PC-9 (cell line): ENCODE measurements at regions not wholly inside any gene's neighbourhood (a gene's known extent, or its start where the extent isn't known, plus 50 kb on each side); places are given as distances from the start of the nearest gene placed in this dataset.

Source experiments
- BruUV-seq: library from RNA; stranded (reverse); fragments of 400-500 nt; replicated peaks from 2 replicates; lab custom pipeline; 2021; lab: Mats Ljungman, UMichigan
- CTCF ChIA-PET: fragments of 300-600 bp; sonication (Branson Sonifier 250); formaldehyde crosslinking; loops from one replicate; lab custom pipeline; 2022; ENCODE audit warnings: antibody characterized with exemption; lab: Charles Lee
- POLR2A ChIA-PET: fragments of 300-600 bp; sonication (Branson Sonifier 250); formaldehyde crosslinking; loops from one replicate; lab custom pipeline; 2022; ENCODE audit warnings: antibody characterized with exemption; ENCODE audit not compliant: unreplicated experiment; lab: Charles Lee
- DNase-seq, 2 experiments: peaks; one replicate each; pipeline versions ENCODE4 v3.0.0 to v3.0.0-alpha.2; 2015 to 2022; ENCODE audit warnings: mixed read lengths in 1 of 2
- H2AFZ ChIP-seq: fragments of 200-600 bp; sonication (generic); 2 replicates; pipeline ENCODE4 v1.8.1; 2017; ENCODE audit warnings: antibody characterized with exemption
- H3F3A ChIP-seq: fragments of 200-600 bp; sonication (generic); 2 replicates; pipeline ENCODE4 v1.8.1; 2017; ENCODE audit warnings: antibody characterized with exemption, mild to moderate bottlenecking, low read depth; ENCODE audit not compliant: insufficient read depth
- H3K27ac ChIP-seq: fragments of 200-600 bp; sonication (generic); 2 replicates; pipeline ENCODE4 v1.6.1; 2016; ENCODE audit warnings: mixed run types
- H3K27me3 ChIP-seq: fragments of 200-600 bp; sonication (generic); 2 replicates; pipeline ENCODE4 v1.6.1; 2016; ENCODE audit warnings: low read depth, mixed run types; ENCODE audit not compliant: insufficient read depth
- H3K36me3 ChIP-seq: fragments of 200-600 bp; sonication (generic); 2 replicates; pipeline ENCODE4 v1.6.1; 2016; ENCODE audit warnings: low read depth, mixed run types
- H3K4me1 ChIP-seq: fragments of 200-600 bp; sonication (generic); replicated peaks from 2 replicates; pipeline ENCODE4 v1.6.1; 2016; ENCODE audit warnings: mixed run types; ENCODE audit not compliant: insufficient read depth
- H3K4me2 ChIP-seq: fragments of 200-600 bp; sonication (generic); 2 replicates; pipeline ENCODE4 v1.6.1; 2017; ENCODE audit warnings: mixed run types
- H3K4me3 ChIP-seq: fragments of 200-600 bp; sonication (generic); 2 replicates; pipeline ENCODE4 v1.6.1; 2016; ENCODE audit warnings: mixed run types
- H3K79me2 ChIP-seq: fragments of 200-600 bp; sonication (generic); 2 replicates; pipeline ENCODE4 v1.6.1; 2017; ENCODE audit warnings: low read depth, mixed run types
- H3K9me2 ChIP-seq: fragments of 200-600 bp; sonication (generic); 2 replicates; pipeline ENCODE4 v1.8.1; 2017; ENCODE audit warnings: mild to moderate bottlenecking; ENCODE audit not compliant: insufficient read depth
- H3K9me3 ChIP-seq: fragments of 200-600 bp; sonication (generic); 2 replicates; pipeline ENCODE4 v1.8.1; 2016; ENCODE audit warnings: low read depth; ENCODE audit not compliant: insufficient read depth
- H4K20me1 ChIP-seq: fragments of 200-600 bp; sonication (generic); 2 replicates; pipeline ENCODE4 v1.8.1; 2017; ENCODE audit not compliant: insufficient read depth
- EZH2 ChIP-seq: fragments of 200-600 bp; sonication (generic); IDR thresholded peaks from 2 replicates; pipeline ENCODE4 v1.8.0; 2017; ENCODE audit warnings: antibody characterized with exemption, low read depth
- intact Hi-C: fragments of 100-400 bp; cut with micrococcal nuclease; formaldehyde crosslinking; loops from one replicate; pipeline ENCODE4 v1.10.0; 2022; ENCODE audit not compliant: unreplicated experiment
- TF ChIP-seq, protein P1 (sequence below): fragments of 200-600 bp; sonication (generic); conservative IDR thresholded peaks from 2 replicates; pipeline ENCODE4 v1.6.1; 2017; ENCODE audit warnings: mixed run types, antibody characterized with exemption, mild to moderate bottlenecking, moderate library complexity

DNA sequence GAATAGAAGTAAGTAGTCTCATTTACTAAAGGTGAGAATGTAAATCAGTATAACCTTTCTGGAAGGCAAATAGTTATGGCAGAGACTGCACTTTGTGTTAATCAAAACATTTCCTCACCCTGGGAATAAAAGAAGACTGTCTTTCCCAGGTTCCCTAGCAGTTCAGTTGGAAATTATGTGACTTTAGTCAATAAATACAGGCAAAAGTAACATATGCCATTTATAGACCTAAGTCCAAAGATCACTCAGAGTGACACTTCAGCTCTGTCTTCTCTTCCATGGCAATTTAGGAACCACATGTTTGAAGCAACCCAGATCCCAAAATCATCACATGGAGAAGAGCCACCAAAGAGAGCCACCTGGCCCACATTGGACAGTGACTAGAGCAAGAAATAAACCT, 160.7 kb upstream of the SV2C start:
- BruUV-seq: no TSS peak
- no peak for TF ChIP-seq EZH2
- TF ChIP-seq, protein P1, sequence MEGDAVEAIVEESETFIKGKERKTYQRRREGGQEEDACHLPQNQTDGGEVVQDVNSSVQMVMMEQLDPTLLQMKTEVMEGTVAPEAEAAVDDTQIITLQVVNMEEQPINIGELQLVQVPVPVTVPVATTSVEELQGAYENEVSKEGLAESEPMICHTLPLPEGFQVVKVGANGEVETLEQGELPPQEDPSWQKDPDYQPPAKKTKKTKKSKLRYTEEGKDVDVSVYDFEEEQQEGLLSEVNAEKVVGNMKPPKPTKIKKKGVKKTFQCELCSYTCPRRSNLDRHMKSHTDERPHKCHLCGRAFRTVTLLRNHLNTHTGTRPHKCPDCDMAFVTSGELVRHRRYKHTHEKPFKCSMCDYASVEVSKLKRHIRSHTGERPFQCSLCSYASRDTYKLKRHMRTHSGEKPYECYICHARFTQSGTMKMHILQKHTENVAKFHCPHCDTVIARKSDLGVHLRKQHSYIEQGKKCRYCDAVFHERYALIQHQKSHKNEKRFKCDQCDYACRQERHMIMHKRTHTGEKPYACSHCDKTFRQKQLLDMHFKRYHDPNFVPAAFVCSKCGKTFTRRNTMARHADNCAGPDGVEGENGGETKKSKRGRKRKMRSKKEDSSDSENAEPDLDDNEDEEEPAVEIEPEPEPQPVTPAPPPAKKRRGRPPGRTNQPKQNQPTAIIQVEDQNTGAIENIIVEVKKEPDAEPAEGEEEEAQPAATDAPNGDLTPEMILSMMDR: no peak
- DNase-seq: no peak
- no peak overlapping the region for H3K4me2 ChIP-seq
- H2AFZ ChIP-seq: no peak overlapping the region
- H3K9me3 ChIP-seq: no peaks in the 10 kb centered on the region
- ChIA-PET CTCF (no interaction called here), POLR2A (interaction anchor here (0.7 kb wide), 1 partner anchor 70 kb away, joined by 4 read pairs; no protein-coding TSS in a partner anchor)
- no peaks in the 10 kb centered on the region for H3F3A ChIP-seq
- H3K36me3 ChIP-seq: no peaks in the 10 kb centered on the region
- no peaks in the 10 kb centered on the region for H3K4me1 ChIP-seq
- H4K20me1 ChIP-seq: no peaks in the 10 kb centered on the region
- H3K4me3 ChIP-seq: no peak overlapping the region
- H3K79me2 ChIP-seq: no peaks in the 10 kb centered on the region
- no peak overlapping the region for H3K27ac ChIP-seq
- H3K9me2 ChIP-seq: no peaks in the 10 kb centered on the region
- peaks cover 25% of the 10 kb centered on the region for H3K27me3 ChIP-seq
- intact Hi-C loops: no loop called here

DNA sequence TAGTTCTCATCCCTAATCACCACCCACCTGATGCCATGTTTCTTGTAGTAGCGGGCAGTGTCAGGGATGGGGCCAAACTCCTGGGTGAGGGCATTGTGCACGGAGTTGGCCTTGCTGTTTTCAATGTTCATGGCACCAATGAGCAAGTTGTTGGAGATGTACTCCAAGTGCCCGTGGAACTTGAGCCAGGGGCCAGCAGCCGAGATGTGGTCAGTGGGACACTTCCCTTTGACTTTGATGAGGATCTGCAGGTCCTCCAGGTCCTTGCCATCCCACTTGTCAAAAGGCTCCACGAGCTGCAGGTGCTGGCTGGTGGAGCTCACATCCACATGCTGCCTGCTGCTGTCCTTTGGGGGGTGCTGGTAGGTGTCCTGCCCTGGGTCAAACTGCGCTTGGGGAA, 162.2 kb upstream of the SV2C start:
- Histone ChIP-seq H3K9me2 (no peaks in the 10 kb centered on the region), H3K4me1 (no peaks in the 10 kb centered on the region), H3K36me3 (no peaks in the 10 kb centered on the region), H4K20me1 (no peaks in the 10 kb centered on the region), H3K79me2 (no peaks in the 10 kb centered on the region), H3K4me3 (no peak overlapping the region), H3K9me3 (no peaks in the 10 kb centered on the region), H3K27ac (no peak overlapping the region), H2AFZ (no peak overlapping the region), H3K4me2 (no peak overlapping the region), H3K27me3 (peaks cover 25% of the 10 kb centered on the region), H3F3A (no peaks in the 10 kb centered on the region)
- intact Hi-C loops: no loop called here
- no peak for DNase-seq
- ChIA-PET POLR2A (no interaction called here), CTCF (no interaction called here)
- TF ChIP-seq EZH2: no peak
- no TSS peak for BruUV-seq

DNA sequence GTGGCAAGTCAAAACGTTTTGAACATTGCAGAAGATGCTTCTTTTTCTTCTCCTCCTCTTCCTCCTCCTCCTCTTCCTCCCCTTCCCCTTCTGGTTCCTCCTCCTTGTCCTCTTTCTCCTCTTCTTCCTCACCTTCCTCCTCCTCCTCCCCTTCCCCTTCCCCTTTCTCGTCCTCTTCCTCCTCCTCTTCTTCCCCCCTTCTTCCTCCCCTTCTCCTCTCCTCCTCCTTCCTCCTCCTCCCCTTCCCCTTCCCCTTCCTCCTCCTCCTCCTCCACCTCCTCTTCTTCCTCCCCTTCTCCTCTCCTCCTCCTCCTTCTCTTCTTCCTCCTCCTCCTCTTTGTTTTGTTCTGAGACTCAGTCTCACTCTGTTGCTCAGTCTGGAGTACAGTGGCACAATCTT, 167.0 kb upstream of the SV2C start:
- H3K36me3 ChIP-seq: no peaks in the 10 kb centered on the region
- no peaks in the 10 kb centered on the region for H3K9me3 ChIP-seq
- H3K4me3 ChIP-seq: no peak overlapping the region
- no peak overlapping the region for H3K4me2 ChIP-seq
- H2AFZ ChIP-seq: no peak overlapping the region
- no peaks in the 10 kb centered on the region for H3K4me1 ChIP-seq
- H3K79me2 ChIP-seq: no peaks in the 10 kb centered on the region
- intact Hi-C loops: no loop called here
- H4K20me1 ChIP-seq: no peaks in the 10 kb centered on the region
- ChIA-PET POLR2A (no interaction called here), CTCF (no interaction called here)
- H3F3A ChIP-seq: no peaks in the 10 kb centered on the region
- H3K9me2 ChIP-seq: no peaks in the 10 kb centered on the region
- BruUV-seq: no TSS peak
- H3K27ac ChIP-seq: no peak overlapping the region
- no peak for DNase-seq
- H3K27me3 ChIP-seq: peaks cover 15% of the 10 kb centered on the region
- TF ChIP-seq, protein P1: no peak
- TF ChIP-seq EZH2: no peak

DNA sequence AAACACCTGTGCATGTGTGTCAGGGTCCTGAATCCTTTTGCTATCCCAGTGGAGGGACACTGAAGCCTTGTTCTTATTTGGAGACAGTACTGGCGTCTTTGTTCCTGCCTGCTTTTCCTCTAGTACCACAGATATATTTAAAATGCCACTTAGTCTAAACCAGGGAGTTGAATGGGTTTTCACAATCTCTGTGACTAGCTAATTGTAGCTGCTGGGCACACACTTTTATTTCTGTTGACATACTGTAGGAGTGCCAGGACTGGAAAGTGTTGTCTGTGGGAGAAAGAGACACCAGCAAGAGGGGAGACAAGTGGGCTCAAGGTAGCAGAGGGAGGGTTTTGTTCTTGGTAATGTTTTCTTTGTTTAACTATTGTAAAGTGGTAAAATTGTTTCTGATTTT, 174.0 kb upstream of the SV2C start:
- POLR2A ChIA-PET: no interaction called here

More for the DNA sequence above, 174.0 kb upstream of the SV2C start:
- intact Hi-C loops: no loop called here
- H4K20me1 ChIP-seq: no peaks in the 10 kb centered on the region
- no peaks in the 10 kb centered on the region for H3K4me1 ChIP-seq
- no peaks in the 10 kb centered on the region for H3K79me2 ChIP-seq
- no peak for TF ChIP-seq EZH2
- TF ChIP-seq, protein P1: no peak
- H3K4me2 ChIP-seq: no peak overlapping the region
- H3F3A ChIP-seq: no peaks in the 10 kb centered on the region
- no peak for DNase-seq
- no peaks in the 10 kb centered on the region for H3K36me3 ChIP-seq
- H3K27ac ChIP-seq: no peak overlapping the region
- no peaks in the 10 kb centered on the region for H3K9me2 ChIP-seq
- BruUV-seq: no TSS peak
- H2AFZ ChIP-seq: no peak overlapping the region
- no peaks in the 10 kb centered on the region for H3K27me3 ChIP-seq
- H3K4me3 ChIP-seq: no peak overlapping the region
- CTCF ChIA-PET: no interaction called here
- no peaks in the 10 kb centered on the region for H3K9me3 ChIP-seq
